SK-N-SH (cell line): ENCODE measurements at regions not wholly inside any gene's neighbourhood (a gene's known extent, or its start where the extent isn't known, plus 50 kb on each side); places are given as distances from the start of the nearest gene placed in this dataset.

ENCODE experiments used
- CTCF ChIP-seq: fragments of 200-600 bp; sonication (generic); IDR thresholded peaks from 2 replicates; pipeline ENCODE4 v1.6.1; 2017; ENCODE audit warnings: antibody characterized with exemption, mild to moderate bottlenecking, moderate library complexity
- GATA2 ChIP-seq: sonication (generic); formaldehyde crosslinking; IDR thresholded peaks from 2 replicates; pipeline ENCODE4 v1.5.0; 2020; ENCODE audit warnings: mild to moderate bottlenecking, missing genetic modification reagents
- PBX3 ChIP-seq: IDR thresholded peaks from 2 replicates; pipeline ENCODE4; 2012
- SIN3A ChIP-seq: IDR thresholded peaks from 2 replicates; pipeline ENCODE4 v1.6.1; 2012; ENCODE audit warnings: low read depth, mild to moderate bottlenecking, low read length, moderate library complexity, borderline replicate concordance

- TF ChIP-seq SIN3A, result no peak
- TF ChIP-seq PBX3, result no peak
- no peak for TF ChIP-seq GATA2 (CRISPR knock-in tag)
- TF ChIP-seq CTCF, result no peak
Measured at GRCh38 chr1:105083611-105084010, 1333.9 kb downstream of the AMY1C start.
